Fibroblast of lung (primary cell): ENCODE measurements at regions not wholly inside any gene's neighbourhood (a gene's known extent, or its start where the extent isn't known, plus 50 kb on each side); places are given as distances from the start of the nearest gene placed in this dataset.

ENCODE experiments used
- DNase-seq, 2 donors: peaks; one replicate each; pipeline versions ENCODE4 v3.0.0 to v3.0.0-alpha.2; 2010; ENCODE audit warnings: low read depth in 2 of 2
- H2AFZ ChIP-seq: 2 replicates; pipeline ENCODE4 v1.5.1; 2012; ENCODE audit warnings: low read length, control low read depth, inconsistent platforms
- H3K27ac ChIP-seq: 2 replicates; pipeline ENCODE4 v1.5.1; 2011; ENCODE audit warnings: low read length, control low read depth; ENCODE audit not compliant: insufficient read depth
- H3K27me3 ChIP-seq: 2 replicates; pipeline ENCODE4 v1.5.1; 2011; ENCODE audit warnings: mild to moderate bottlenecking, low read length; ENCODE audit not compliant: control insufficient read depth, insufficient read depth
- H3K36me3 ChIP-seq: 2 replicates; pipeline ENCODE4 v1.5.1; 2011; ENCODE audit warnings: low read length; ENCODE audit not compliant: control insufficient read depth, insufficient read depth
- H3K4me1 ChIP-seq: 2 replicates; pipeline ENCODE4 v1.5.1; 2011; ENCODE audit warnings: low read length; ENCODE audit not compliant: control insufficient read depth, insufficient read depth; ENCODE audit errors: extremely low read depth
- H3K4me2 ChIP-seq: 2 replicates; pipeline ENCODE4 v1.5.1; 2011; ENCODE audit warnings: low read length, control low read depth; ENCODE audit not compliant: insufficient read depth; ENCODE audit errors: extremely low read depth
- H3K4me3 ChIP-seq, 4 experiments: fragments of 200-600 bp in 1 of 4; sonication (generic) in 1 of 4; replicated peaks in 1 of 4; 2 replicates each; pipeline ENCODE4 v1.5.1; 2011 to 2016; ENCODE audit warnings: low read length in 4 of 4, low read depth in 3 of 4, mild to moderate bottlenecking in 3 of 4, control low read depth in 2 of 4, inconsistent platforms in 1 of 4, mixed read lengths in 1 of 4; ENCODE audit not compliant: insufficient read depth in 1 of 4; ENCODE audit errors: control extremely low read depth in 1 of 4
- H3K79me2 ChIP-seq: 2 replicates; pipeline ENCODE4 v1.5.1; 2012; ENCODE audit warnings: mild to moderate bottlenecking, low read length, inconsistent platforms; ENCODE audit not compliant: control insufficient read depth, insufficient read depth
- H3K9ac ChIP-seq: 2 replicates; pipeline ENCODE4 v1.5.1; 2011; ENCODE audit warnings: mild to moderate bottlenecking, low read length, control low read depth; ENCODE audit not compliant: insufficient read depth
- H3K9me3 ChIP-seq: 2 replicates; pipeline ENCODE4 v1.5.1; 2012; ENCODE audit warnings: low read depth, low read length; ENCODE audit not compliant: control insufficient read depth, insufficient read depth
- H4K20me1 ChIP-seq: 2 replicates; pipeline ENCODE4 v1.5.1; 2011; ENCODE audit warnings: low read length; ENCODE audit not compliant: control insufficient read depth, insufficient read depth; ENCODE audit errors: extremely low read depth
- CTCF ChIP-seq, 2 donors: IDR thresholded peaks in 1 of 2; conservative IDR thresholded peaks in 1 of 2; 1 replicate in 1 of 2; 2 replicates in 1 of 2; pipeline ENCODE4 v1.5.1; 2011 to 2012; ENCODE audit warnings: low read length in 2 of 2, control low read depth in 1 of 2, inconsistent platforms in 1 of 2, low read depth in 1 of 2, mild to moderate bottlenecking in 1 of 2
- EZH2 ChIP-seq: IDR thresholded peaks from 2 replicates; pipeline ENCODE4 v1.5.1; 2012; ENCODE audit warnings: low read length, control low read depth, mild to moderate bottlenecking; ENCODE audit errors: missing control alignments

DNA sequence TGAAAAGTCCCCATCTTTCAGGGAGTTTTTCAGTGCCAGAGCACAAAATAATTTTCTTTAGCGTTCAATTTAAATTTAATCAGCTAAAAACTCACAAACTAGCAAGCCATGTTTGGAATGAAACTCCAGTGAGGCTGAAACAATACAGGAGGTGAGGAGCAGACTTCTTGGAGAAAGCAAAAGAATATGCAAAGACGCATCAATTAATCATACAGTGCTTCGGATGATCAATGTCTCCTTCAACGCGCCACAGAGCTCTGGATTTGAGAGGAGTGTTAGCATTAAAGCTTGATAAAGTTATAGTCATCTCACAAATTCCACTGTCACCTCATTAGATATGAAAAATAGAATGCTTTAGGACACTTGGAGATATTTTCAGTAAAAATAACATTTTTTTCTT is 248.0 kb downstream of the WDR11 start:
- Histone ChIP-seq H3K27ac (no peak overlapping the region), H3K4me2 (no peak overlapping the region), H4K20me1 (no peaks in the 10 kb centered on the region), H3K4me1 (no peaks in the 10 kb centered on the region), H3K4me3 (no peak overlapping the region), H3K27me3 (no peaks in the 10 kb centered on the region), H2AFZ (no peak overlapping the region), H3K36me3 (no peaks in the 10 kb centered on the region), H3K9ac (no peak overlapping the region), H3K9me3 (no peaks in the 10 kb centered on the region), H3K79me2 (no peaks in the 10 kb centered on the region)
- TF ChIP-seq EZH2 (no peak), CTCF (conservative IDR thresholded peaks at IDR 0.05 in 1 of 2, IDR thresholded peaks at IDR 0.05 in 1 of 2; ENCODE audit: low read depth in 1 of 2, low read length in 2 of 2) (no peak)
- no peak for DNase-seq

DNA sequence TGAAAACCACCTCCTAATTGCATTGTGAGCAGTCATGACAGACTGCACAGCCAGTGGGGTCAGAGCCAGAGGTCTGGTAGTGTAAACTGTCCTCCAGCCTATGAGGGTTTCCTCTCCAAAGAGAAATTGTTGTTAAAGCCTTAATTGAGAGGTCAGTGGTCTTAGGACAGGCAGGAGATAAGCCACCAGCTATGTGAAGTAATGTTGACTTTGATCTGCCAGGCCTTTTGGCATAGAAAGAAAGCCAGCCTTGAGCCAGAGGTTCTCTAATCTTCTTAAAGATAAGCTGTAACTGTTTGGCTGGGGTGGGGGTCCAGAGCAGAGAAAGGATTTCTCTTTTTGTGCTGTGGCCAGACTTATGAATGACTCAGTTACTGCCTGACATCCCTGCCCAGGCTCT is 248.4 kb downstream of the WDR11 start:
- peak in 1 of 2 donors; percentile 50 for DNase-seq
- Histone ChIP-seq H3K27ac (no peak overlapping the region), H3K79me2 (no peaks in the 10 kb centered on the region), H3K9me3 (no peaks in the 10 kb centered on the region), H4K20me1 (no peaks in the 10 kb centered on the region), H3K4me1 (no peaks in the 10 kb centered on the region), H3K36me3 (no peaks in the 10 kb centered on the region), H3K27me3 (no peaks in the 10 kb centered on the region), H3K9ac (no peak overlapping the region), H3K4me2 (no peak overlapping the region), H3K4me3 (no peak overlapping the region), H2AFZ (no peak overlapping the region)
- TF ChIP-seq CTCF (conservative IDR thresholded peaks at IDR 0.05 in 1 of 2, IDR thresholded peaks at IDR 0.05 in 1 of 2; ENCODE audit: low read depth in 1 of 2, low read length in 2 of 2) (no peak), EZH2 (no peak)

DNA sequence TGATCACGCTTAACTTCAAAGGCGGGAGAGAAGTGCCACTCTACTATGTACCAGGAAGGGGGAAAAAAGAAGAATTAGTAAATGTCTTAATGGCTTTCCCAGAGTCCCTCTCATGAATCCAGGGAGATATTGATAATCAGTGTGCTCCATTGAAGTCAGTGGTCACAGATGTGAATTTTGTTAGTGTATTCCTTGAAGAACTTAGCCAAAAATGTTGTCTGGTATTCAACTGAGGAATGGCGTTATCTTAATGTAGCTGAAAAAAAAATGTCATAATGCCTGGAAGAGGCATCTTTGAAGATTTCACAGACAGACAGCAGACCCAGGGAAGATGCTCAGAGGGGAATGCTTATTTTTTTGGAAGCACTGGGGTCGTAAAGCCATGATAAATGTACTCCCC is 250.4 kb downstream of the WDR11 start:
- no peaks in the 10 kb centered on the region for H3K4me1 ChIP-seq
- no peak overlapping the region for H3K4me3 ChIP-seq
- DNase-seq: no peak
- H3K36me3 ChIP-seq: no peaks in the 10 kb centered on the region
- no peak overlapping the region for H3K4me2 ChIP-seq
- no peak overlapping the region for H3K9ac ChIP-seq
- no peak overlapping the region for H2AFZ ChIP-seq
- no peaks in the 10 kb centered on the region for H3K27me3 ChIP-seq
- no peak for TF ChIP-seq CTCF (conservative IDR thresholded peaks at IDR 0.05 in 1 of 2, IDR thresholded peaks at IDR 0.05 in 1 of 2; ENCODE audit: low read depth in 1 of 2, low read length in 2 of 2)
- no peak for TF ChIP-seq EZH2
- H3K27ac ChIP-seq: no peak overlapping the region
- no peaks in the 10 kb centered on the region for H3K79me2 ChIP-seq
- H4K20me1 ChIP-seq: no peaks in the 10 kb centered on the region
- H3K9me3 ChIP-seq: no peaks in the 10 kb centered on the region
